ENCODE measurements at regions not wholly inside any gene's neighbourhood (a gene's known extent, or its start where the extent isn't known, plus 50 kb on each side); places are given as distances from the start of the nearest gene placed in this dataset.

GRCh38 chr4:100290585-100290984 is 100.3 kb upstream of the DDIT4L start:
- no peak overlapping the region for H3K27ac ChIP-seq
- no peaks in the 10 kb centered on the region for H3K36me3 ChIP-seq
- intact Hi-C loops (cut with DNase I), result no loop called here
- no peaks in the 10 kb centered on the region for H3K27me3 ChIP-seq
- no peak overlapping the region for H3K4me3 ChIP-seq
- 85 to 88% (median 87%) methylated on average over 2 of the region's 2 CpGs for WGBS, 3 donors
- H3K9me3 ChIP-seq, result no peaks in the 10 kb centered on the region
- no peak for DNase-seq
- no peaks in the 10 kb centered on the region for H3K4me1 ChIP-seq (ENCODE audit: insufficient read depth)
- no peak for TF ChIP-seq CTCF (IDR thresholded peaks at IDR 0.05)
- no peak for TF ChIP-seq POLR2A (IDR thresholded peaks at IDR 0.05)
- no peak for TF ChIP-seq EP300 (IDR thresholded peaks at IDR 0.05)

- TF ChIP-seq CTCF (IDR thresholded peaks at IDR 0.05) (no peak), POLR2A (IDR thresholded peaks at IDR 0.05) (no peak), EP300 (IDR thresholded peaks at IDR 0.05) (no peak)
- intact Hi-C loops (cut with DNase I), result no loop called here
- WGBS, 3 donors, result 38 to 73% (median 71%) methylated on average over 1 of the region's 1 CpG
- no peak overlapping the region for H3K27ac ChIP-seq
- no peaks in the 10 kb centered on the region for H3K27me3 ChIP-seq
- no peaks in the 10 kb centered on the region for H3K36me3 ChIP-seq
- H3K4me3 ChIP-seq, result no peak overlapping the region
- no peaks in the 10 kb centered on the region for H3K4me1 ChIP-seq (ENCODE audit: insufficient read depth)
- no peaks in the 10 kb centered on the region for H3K9me3 ChIP-seq
- no peak for DNase-seq
These were observed 99.7 kb upstream of the DDIT4L start for GRCh38 chr4:100289946-100290345.

GRCh38 chr4:100289530-100289888 is 99.2 kb upstream of the DDIT4L start:
- Histone ChIP-seq H3K4me1 (ENCODE audit: insufficient read depth) (no peaks in the 10 kb centered on the region), H3K27ac (no peak overlapping the region), H3K9me3 (no peaks in the 10 kb centered on the region), H3K36me3 (no peaks in the 10 kb centered on the region), H3K4me3 (no peak overlapping the region), H3K27me3 (no peaks in the 10 kb centered on the region)
- DNase-seq, result no peak
- 48 to 85% (median 84%) methylated on average over 1 of the region's 1 CpG for WGBS, 3 donors
- TF ChIP-seq CTCF (IDR thresholded peaks at IDR 0.05), result no peak
- no peak for TF ChIP-seq EP300 (IDR thresholded peaks at IDR 0.05)
- TF ChIP-seq POLR2A (IDR thresholded peaks at IDR 0.05), result no peak
- intact Hi-C loops (cut with DNase I), result no loop called here

- Histone ChIP-seq H3K36me3 (no peaks in the 10 kb centered on the region), H3K27me3 (no peaks in the 10 kb centered on the region), H3K27ac (no peak overlapping the region), H3K4me1 (ENCODE audit: insufficient read depth) (no peaks in the 10 kb centered on the region), H3K9me3 (no peaks in the 10 kb centered on the region), H3K4me3 (no peak overlapping the region)
- intact Hi-C loops (cut with DNase I), result no loop called here
- TF ChIP-seq EP300 (IDR thresholded peaks at IDR 0.05) (no peak), CTCF (IDR thresholded peaks at IDR 0.05) (no peak), POLR2A (IDR thresholded peaks at IDR 0.05) (no peak)
- WGBS, 3 donors, result 80 to 96% (median 95%) methylated on average over 5 of the region's 5 CpGs
- DNase-seq, result no peak
These were observed 98.7 kb upstream of the DDIT4L start for GRCh38 chr4:100288811-100289529.

Data from ovary (tissue), 7 donors.